ENCODE measurements at regions not wholly inside any gene's neighbourhood (a gene's known extent, or its start where the extent isn't known, plus 50 kb on each side); places are given as distances from the start of the nearest gene placed in this dataset.

- no peak overlapping the region for H3K4me3 ChIP-seq (ENCODE audit: low read length)
- no peaks in the 10 kb centered on the region for H3K27me3 Mint-ChIP-seq
- ATAC-seq (ENCODE audit: poor library complexity): no peak
- ChIA-PET CTCF (no interaction called here), POLR2A (interaction anchor here (0.5 to 1.3 kb wide), 2 partner anchors 102 to 1228 kb away, joined by 3 to 4 read pairs; no protein-coding TSS in a partner anchor)
- H3K27ac Mint-ChIP-seq: no peak overlapping the region
- no peak overlapping the region for H3K27ac ChIP-seq (ENCODE audit: low read depth in 1 of 2, low read length in 2 of 2)
- DNase-seq: no peak
- intact Hi-C loops (cut with DNase I, micrococcal nuclease): no loop called here
- peaks cover 3% of the 10 kb centered on the region for H3K9me3 Mint-ChIP-seq
- H3K9me3 ChIP-seq (ENCODE audit: control insufficient read depth in 1 of 2, insufficient read depth in 1 of 2, low read length in 2 of 2): no peaks in the 10 kb centered on the region
- no peaks in the 10 kb centered on the region for H3K4me1 ChIP-seq (ENCODE audit: insufficient read depth, low read length)
- H3K4me3 Mint-ChIP-seq: no peak overlapping the region
- H3K36me3 ChIP-seq (ENCODE audit: insufficient read depth, low read length): no peaks in the 10 kb centered on the region
- no peaks in the 10 kb centered on the region for H3K27me3 ChIP-seq (ENCODE audit: control insufficient read depth in 1 of 2, insufficient read depth in 2 of 2, low read length in 2 of 2)
- TF ChIP-seq CTCF (IDR thresholded peaks at IDR 0.05): no peak
- peaks cover 8% of the 10 kb centered on the region for H3K36me3 Mint-ChIP-seq (ENCODE audit: low read depth)
- no peaks in the 10 kb centered on the region for H3K4me1 Mint-ChIP-seq (ENCODE audit: low read depth)
Observed at GRCh38 chr3:18546632-18547031, 121.5 kb upstream of the SATB1 start.

GRCh38 chr3:18544146-18544545, 119.0 kb upstream of the SATB1 start:
- Histone ChIP-seq H3K27me3 (ENCODE audit: control insufficient read depth in 1 of 2, insufficient read depth in 2 of 2, low read length in 2 of 2) (no peaks in the 10 kb centered on the region), H3K9me3 (ENCODE audit: control insufficient read depth in 1 of 2, insufficient read depth in 1 of 2, low read length in 2 of 2) (no peaks in the 10 kb centered on the region), H3K27ac (ENCODE audit: low read depth in 1 of 2, low read length in 2 of 2) (no peak overlapping the region), H3K4me3 (ENCODE audit: low read length) (no peak overlapping the region), H3K4me1 (ENCODE audit: insufficient read depth, low read length) (no peaks in the 10 kb centered on the region), H3K36me3 (ENCODE audit: insufficient read depth, low read length) (no peaks in the 10 kb centered on the region)
- no peak overlapping the region for H3K4me3 Mint-ChIP-seq
- intact Hi-C loops (cut with DNase I, micrococcal nuclease): no loop called here
- ATAC-seq (ENCODE audit: poor library complexity) (no peak), DNase-seq (no peak)
- no peak overlapping the region for H3K27ac Mint-ChIP-seq
- no peaks in the 10 kb centered on the region for H3K4me1 Mint-ChIP-seq (ENCODE audit: low read depth)
- peaks cover 3% of the 10 kb centered on the region for H3K9me3 Mint-ChIP-seq
- H3K36me3 Mint-ChIP-seq (ENCODE audit: low read depth): peaks cover 4% of the 10 kb centered on the region
- ChIA-PET POLR2A (no interaction called here), CTCF (no interaction called here)
- H3K27me3 Mint-ChIP-seq: no peaks in the 10 kb centered on the region
- TF ChIP-seq CTCF (IDR thresholded peaks at IDR 0.05): no peak

DNA sequence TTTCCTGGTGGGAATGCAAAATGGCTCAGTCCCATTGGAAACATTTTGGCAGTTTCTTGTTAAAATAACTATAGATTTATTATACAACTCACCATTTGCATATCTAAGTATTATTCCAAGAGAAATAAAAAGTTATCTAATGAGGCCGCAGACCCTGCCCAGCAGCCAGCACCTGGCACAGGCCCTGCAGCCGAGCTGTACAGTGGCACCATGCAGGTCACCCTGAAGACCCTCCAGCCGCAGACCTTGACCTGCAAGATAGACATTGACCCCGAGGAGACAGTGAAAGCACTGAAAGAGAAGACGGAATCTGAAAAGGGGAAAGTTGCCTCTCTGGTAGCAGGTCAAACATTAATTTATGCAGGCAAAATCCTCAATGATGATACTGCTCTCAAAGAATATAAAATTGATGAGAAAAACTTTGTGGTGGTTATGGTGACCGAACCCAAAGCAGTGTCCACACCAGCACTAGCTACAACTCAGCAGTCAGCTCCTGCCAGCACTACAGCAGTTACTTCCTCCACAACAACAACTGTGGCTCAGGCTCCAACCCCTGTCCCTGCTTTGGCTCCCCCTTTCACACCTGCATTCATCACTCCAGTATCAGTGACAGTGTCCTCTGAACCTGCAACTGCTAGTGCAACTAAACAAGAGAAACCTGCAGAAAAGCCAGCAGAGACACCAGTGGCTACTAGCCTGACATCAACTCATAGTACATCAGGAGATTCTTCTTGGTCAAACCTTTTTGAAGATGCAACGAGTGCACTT, 113.5 kb upstream of the SATB1 start:
- no peak for ATAC-seq (ENCODE audit: poor library complexity)
- POLR2A ChIA-PET: no interaction called here
- no peaks in the 10 kb centered on the region for H3K4me1 ChIP-seq (ENCODE audit: insufficient read depth, low read length)
- no peaks in the 10 kb centered on the region for H3K27me3 Mint-ChIP-seq
- CTCF ChIA-PET: no interaction called here
- H3K27ac Mint-ChIP-seq: no peak overlapping the region
- no peaks in the 10 kb centered on the region for H3K36me3 ChIP-seq (ENCODE audit: insufficient read depth, low read length)
- no peak for TF ChIP-seq CTCF (IDR thresholded peaks at IDR 0.05)
- H3K4me1 Mint-ChIP-seq (ENCODE audit: low read depth): no peaks in the 10 kb centered on the region
- intact Hi-C loops (cut with DNase I, micrococcal nuclease): no loop called here
- H3K27me3 ChIP-seq (ENCODE audit: control insufficient read depth in 1 of 2, insufficient read depth in 2 of 2, low read length in 2 of 2): no peaks in the 10 kb centered on the region
- no peak overlapping the region for H3K27ac ChIP-seq (ENCODE audit: low read depth in 1 of 2, low read length in 2 of 2)
- H3K4me3 Mint-ChIP-seq: no peak overlapping the region
- H3K36me3 Mint-ChIP-seq (ENCODE audit: low read depth): no peaks in the 10 kb centered on the region
- H3K9me3 ChIP-seq (ENCODE audit: control insufficient read depth in 1 of 2, insufficient read depth in 1 of 2, low read length in 2 of 2): no peaks in the 10 kb centered on the region
- no peaks in the 10 kb centered on the region for H3K9me3 Mint-ChIP-seq
- no peak overlapping the region for H3K4me3 ChIP-seq (ENCODE audit: low read length)
- no peak for DNase-seq

Data from CD4-positive, alpha-beta T cell (primary cell).